K562 (cell line): ENCODE measurements at regions not wholly inside any gene's neighbourhood (a gene's known extent, or its start where the extent isn't known, plus 50 kb on each side); places are given as distances from the start of the nearest gene placed in this dataset.

Experiments
- ATAC-seq: fragments of 200-7000 bp; cut with Tn5 transposase; 3 replicates; pipeline ENCODE4 v1.9.1; 2020; ENCODE audit warnings: moderate library complexity
- BruUV-seq: library from RNA; stranded (reverse); fragments of 400-500 nt; replicated peaks from 2 replicates; lab custom pipeline; 2021; lab: Mats Ljungman, UMichigan
- CTCF ChIA-PET: fragments of 300-600 bp; formaldehyde crosslinking; extraction: SDS; loops from one replicate; lab custom pipeline; 2021; ENCODE audit warnings: low intra/inter-chr PET ratio; lab: Yijun Ruan, JAX
- POLR2A ChIA-PET: fragments of 300-600, 350-650 bp; sonication (Branson Sonifier 250); formaldehyde crosslinking; extraction: SDS; loops from one replicate; lab custom pipeline; 2021; ENCODE audit warnings: antibody characterized with exemption, inconsistent platforms; lab: Yijun Ruan, JAX
- DNase-seq, 4 experiments: peaks; one replicate each; pipeline versions ENCODE4 v3.0.0 to v3.0.0-alpha.2; 2011 to 2018; ENCODE audit warnings: low spot score in 3 of 4, mixed read lengths in 3 of 4; ENCODE audit errors: extremely low read depth in 1 of 4
- FAIRE-seq: peaks from 2 replicates; lab custom pipeline; 2011; peaks lifted over from hg19 to GRCh38; lab: Jason Lieb, UNC
- H2AFZ ChIP-seq: 2 replicates; pipeline ENCODE4 v1.6.0; 2011; ENCODE audit warnings: low read depth, low read length, control low read depth, inconsistent platforms
- H3K27ac ChIP-seq: fragments of 200-600 bp; 3 replicates; pipeline ENCODE4 v1.8.0; 2011; ENCODE audit warnings: low read depth, mild to moderate bottlenecking, control low read depth, inconsistent platforms, low read length, moderate library complexity, mixed read lengths; ENCODE audit errors: extremely low read depth
- H3K27me3 ChIP-seq, 2 experiments: fragments of 300-600 bp in 1 of 2; 2 replicates in 1 of 2; 3 replicates in 1 of 2; pipeline versions ENCODE4 v1.6.0 to v1.8.0; 2011; ENCODE audit warnings: inconsistent platforms in 2 of 2, low read length in 2 of 2, mild to moderate bottlenecking in 1 of 2, mixed read lengths in 1 of 2, moderate library complexity in 1 of 2; ENCODE audit not compliant: control insufficient read depth in 2 of 2, insufficient read depth in 2 of 2
- H3K36me3 ChIP-seq: fragments of 300-600 bp; 3 replicates; pipeline ENCODE4 v1.8.0; 2011; ENCODE audit warnings: mild to moderate bottlenecking, low read length, inconsistent platforms; ENCODE audit not compliant: control insufficient read depth, insufficient read depth
- H3K4me1 ChIP-seq, 2 experiments: fragments of 200-600 bp in 1 of 2; replicated peaks in 1 of 2; 2 replicates in 1 of 2; 3 replicates in 1 of 2; pipeline versions ENCODE4 v1.5.1 to v1.8.0; 2011; ENCODE audit warnings: inconsistent platforms in 2 of 2, low read length in 2 of 2, mild to moderate bottlenecking in 1 of 2, mixed read lengths in 1 of 2, moderate library complexity in 1 of 2; ENCODE audit not compliant: control insufficient read depth in 2 of 2, insufficient read depth in 2 of 2
- H3K4me2 ChIP-seq: 2 replicates; pipeline ENCODE4 v1.6.1; 2011; ENCODE audit warnings: low read length, control low read depth, inconsistent platforms, mixed read lengths; ENCODE audit not compliant: insufficient read depth
- H3K4me3 ChIP-seq: fragments of 200-600 bp; sonication (generic), shearing (Covaris generic); 2 replicates; pipeline ENCODE4 v1.5.1; 2016; ENCODE audit warnings: control low read depth, inconsistent platforms
- H3K79me2 ChIP-seq: fragments of 200-600 bp; 3 replicates; pipeline ENCODE4 v1.8.0; 2011; ENCODE audit warnings: low read length, inconsistent platforms; ENCODE audit not compliant: control insufficient read depth, insufficient read depth
- H3K9ac ChIP-seq, 2 experiments: 2 replicates each; pipeline versions ENCODE4 v1.6.0 to v1.6.1; 2011; ENCODE audit warnings: low read depth in 2 of 2, low read length in 2 of 2, control low read depth in 1 of 2, inconsistent platforms in 1 of 2, mild to moderate bottlenecking in 1 of 2, mixed read lengths in 1 of 2; ENCODE audit not compliant: insufficient read depth in 1 of 2
- H3K9me1 ChIP-seq: one replicate; pipeline ENCODE4 v1.6.0; 2011; ENCODE audit warnings: inconsistent platforms, mild to moderate bottlenecking, low read length, moderate library complexity; ENCODE audit not compliant: control insufficient read depth, insufficient read depth
- H3K9me3 ChIP-seq: replicated peaks from 2 replicates; pipeline ENCODE4 v1.5.1; 2011; ENCODE audit warnings: low read depth, low read length, inconsistent platforms; ENCODE audit not compliant: control insufficient read depth, insufficient read depth
- H4K20me1 ChIP-seq: replicated peaks from 2 replicates; pipeline ENCODE4 v1.6.1; 2011; ENCODE audit warnings: low read length, inconsistent platforms, mixed read lengths; ENCODE audit not compliant: control insufficient read depth, insufficient read depth
- ARID1B ChIP-seq: fragments of 450-650 bp; IDR thresholded peaks from 2 replicates; pipeline ENCODE4 v1.6.1; 2016; ENCODE audit warnings: antibody characterized with exemption, mild to moderate bottlenecking, inconsistent platforms
- CC2D1A ChIP-seq: fragments of 450-650 bp; IDR thresholded peaks from 2 replicates; pipeline ENCODE4 v1.6.1; 2017; ENCODE audit warnings: mild to moderate bottlenecking
- CEBPG ChIP-seq, 3 experiments: fragments of 200-800 bp in 1 of 3; sonication (Bioruptor generic) in 1 of 3; sonication (generic) in 1 of 3; formaldehyde crosslinking in 1 of 3; IDR thresholded peaks in 2 of 3; conservative IDR thresholded peaks in 1 of 3; 2 replicates each; pipeline versions ENCODE4 v1.6.1 to v1.8.0; 2016 to 2022; ENCODE audit warnings: missing compliant biosample characterization in 2 of 3, missing genetic modification characterization in 2 of 3, mild to moderate bottlenecking in 1 of 3, missing genetic modification reagents in 1 of 3
- CREM ChIP-seq: IDR thresholded peaks from 2 replicates; pipeline ENCODE4 v1.6.1; 2014; ENCODE audit warnings: antibody characterized with exemption, low read depth
- ETV1 ChIP-seq: fragments of 450-650 bp; conservative IDR thresholded peaks from 2 replicates; pipeline ENCODE4 v1.6.1; 2016; ENCODE audit warnings: missing genetic modification characterization, control low read depth, low read depth, missing compliant biosample characterization
- MTA1 ChIP-seq: fragments of 450-650 bp; IDR thresholded peaks from 2 replicates; pipeline ENCODE4 v1.6.1; 2017; ENCODE audit warnings: borderline replicate concordance
- SIX5 ChIP-seq, 2 experiments: IDR thresholded peaks; 2 replicates each; pipeline ENCODE4 v1.6.1; 2011; ENCODE audit warnings: low read length in 2 of 2, borderline replicate concordance in 1 of 2, low read depth in 1 of 2, mild to moderate bottlenecking in 1 of 2, moderate library complexity in 1 of 2; ENCODE audit not compliant: insufficient read depth in 1 of 2
- SMARCA4 ChIP-seq: fragments of 450-650 bp; IDR thresholded peaks from 2 replicates; pipeline ENCODE4 v1.6.1; 2016
- SMARCE1 ChIP-seq: fragments of 450-650 bp; IDR thresholded peaks from 2 replicates; pipeline ENCODE4 v1.7.1; 2016; ENCODE audit warnings: mild to moderate bottlenecking
- SPI1 ChIP-seq: IDR thresholded peaks from 2 replicates; pipeline ENCODE4 v1.6.1; 2011; ENCODE audit warnings: low read depth, low read length, control low read depth, borderline replicate concordance
- TAF1 ChIP-seq: IDR thresholded peaks from 2 replicates; pipeline ENCODE4 v1.6.1; 2011; ENCODE audit warnings: mild to moderate bottlenecking, low read length, moderate library complexity; ENCODE audit not compliant: insufficient read depth, control insufficient read depth, severe bottlenecking; ENCODE audit errors: extremely low read depth
- TAL1 ChIP-seq: fragments of 450-650 bp; IDR thresholded peaks from 2 replicates; pipeline ENCODE4 v1.6.1; 2016; ENCODE audit warnings: mild to moderate bottlenecking
- TRIM24 ChIP-seq, 2 experiments: fragments of 450-650 bp; IDR thresholded peaks; 2 replicates each; pipeline ENCODE4 v1.6.1; 2016
- WHSC1 ChIP-seq: IDR thresholded peaks from one replicate; pipeline ENCODE4 v1.6.1; 2012; ENCODE audit warnings: low read length, control low read depth, inconsistent platforms
- YBX1 ChIP-seq: fragments of 450-650 bp; IDR thresholded peaks from 2 replicates; pipeline ENCODE4 v1.7.1; 2016; ENCODE audit warnings: mild to moderate bottlenecking
- WGBS: fragments of 100-300 bp; shearing (Covaris generic); methylation state at CpG from one replicate; pipeline ENCODE4 v1.1.6; 2016; ENCODE audit warnings: low coverage, mixed read lengths; ENCODE audit not compliant: insufficient coverage; ENCODE audit errors: missing lambda C conversion rate; 5-methylcytosine and 5-hydroxymethylcytosine counted together
- in situ Hi-C: fragments of 300-500 bp; cut with MboI; formaldehyde crosslinking; loops from 4 replicates; pipeline ENCODE4 v1.15.0; 2018; ENCODE audit warnings: inconsistent platforms, mixed read lengths
- intact Hi-C: fragments of 100-400 bp; cut with micrococcal nuclease; formaldehyde crosslinking; loops from 2 replicates; pipeline ENCODE4 v1.14.2; 2022
- TF ChIP-seq, protein P1 (sequence below): fragments of 450-650 bp; IDR thresholded peaks from 2 replicates; pipeline ENCODE4 v1.6.1; 2017; ENCODE audit warnings: mild to moderate bottlenecking, moderate library complexity
- TF ChIP-seq, protein P2 (sequence below): sonication (generic); IDR thresholded peaks from 2 replicates; pipeline ENCODE4 v1.6.1; 2016
- TF ChIP-seq, protein P3 (sequence below), 2 experiments: fragments of 450-650 bp in 1 of 2; sonication (generic) in 1 of 2; formaldehyde crosslinking in 1 of 2; IDR thresholded peaks in 1 of 2; conservative IDR thresholded peaks in 1 of 2; 2 replicates each; pipeline versions ENCODE4 v1.6.1 to v1.8.1; 2016 to 2023; ENCODE audit warnings: mild to moderate bottlenecking in 2 of 2, moderate library complexity in 2 of 2, inconsistent platforms in 1 of 2, missing genetic modification reagents in 1 of 2
- TF ChIP-seq, protein P4 (sequence below): fragments of 250-450 bp; sonication (Bioruptor Pico); IDR thresholded peaks from 2 replicates; pipeline ENCODE4 v1.8.0; 2022; ENCODE audit warnings: inconsistent platforms

DNA sequence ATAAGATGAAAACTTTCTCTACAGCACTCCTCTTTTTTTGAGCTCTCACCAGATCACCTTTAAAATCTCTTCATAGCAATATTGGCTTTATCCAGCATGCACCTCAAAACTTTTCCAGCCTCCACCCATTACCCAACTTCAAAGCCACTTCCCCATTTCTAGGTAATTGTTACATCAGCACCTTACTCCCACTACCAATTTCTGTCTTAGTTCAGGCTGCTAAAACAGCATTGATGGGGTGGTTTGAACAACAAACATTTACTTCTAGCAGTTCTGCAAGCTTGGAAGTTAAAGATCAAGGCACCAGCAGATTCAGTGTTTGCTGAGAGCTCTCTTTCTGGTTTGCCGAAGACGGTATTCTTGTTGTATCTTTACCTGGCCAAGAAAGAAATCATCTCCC lies 114.0 kb upstream of the SLC39A10 start:
- peak; percentile 58 for ATAC-seq
- intact Hi-C loops = no loop called here
- CTCF ChIA-PET = no interaction called here
- no peak overlapping the region for H3K9ac ChIP-seq
- no peaks in the 10 kb centered on the region for H3K79me2 ChIP-seq
- POLR2A ChIA-PET = no interaction called here
- H3K27me3 ChIP-seq = no peaks in the 10 kb centered on the region
- H3K27ac ChIP-seq = no peak overlapping the region
- no peaks in the 10 kb centered on the region for H4K20me1 ChIP-seq
- H3K4me2 ChIP-seq = no peak overlapping the region
- no peak for DNase-seq
- 0 out of 5 replicates have a peak, but pooled peaks cover 0 to 2% of the 10 kb centered on the region in 2 experiments for H3K4me1 ChIP-seq
- peak overlapping the region; percentile 51; the same call in 1 of the 2 replicates for H2AFZ ChIP-seq
- peaks cover 2% of the 10 kb centered on the region; the same call in 1 of the 2 replicates for H3K9me3 ChIP-seq
- H3K4me3 ChIP-seq = no peak overlapping the region
- 86% methylated on average over 2 of the region's 2 CpGs for WGBS
- BruUV-seq = no TSS peak
- no peaks in the 10 kb centered on the region for H3K9me1 ChIP-seq
- in situ Hi-C loops = no loop called here
- H3K36me3 ChIP-seq = no peaks in the 10 kb centered on the region
- FAIRE-seq = no peak
- TF ChIP-seq, protein P1, sequence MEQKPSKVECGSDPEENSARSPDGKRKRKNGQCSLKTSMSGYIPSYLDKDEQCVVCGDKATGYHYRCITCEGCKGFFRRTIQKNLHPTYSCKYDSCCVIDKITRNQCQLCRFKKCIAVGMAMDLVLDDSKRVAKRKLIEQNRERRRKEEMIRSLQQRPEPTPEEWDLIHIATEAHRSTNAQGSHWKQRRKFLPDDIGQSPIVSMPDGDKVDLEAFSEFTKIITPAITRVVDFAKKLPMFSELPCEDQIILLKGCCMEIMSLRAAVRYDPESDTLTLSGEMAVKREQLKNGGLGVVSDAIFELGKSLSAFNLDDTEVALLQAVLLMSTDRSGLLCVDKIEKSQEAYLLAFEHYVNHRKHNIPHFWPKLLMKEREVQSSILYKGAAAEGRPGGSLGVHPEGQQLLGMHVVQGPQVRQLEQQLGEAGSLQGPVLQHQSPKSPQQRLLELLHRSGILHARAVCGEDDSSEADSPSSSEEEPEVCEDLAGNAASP = no peak
- no peak for TF ChIP-seq MTA1
- peak; percentile 15; the same call in 1 of the 2 replicates for TF ChIP-seq CREM
- no peak for TF ChIP-seq SIX5 (IDR thresholded peaks at IDR 0.05; ENCODE audit: borderline replicate concordance in 1 of 2, insufficient read depth in 1 of 2, low read depth in 1 of 2, low read length in 2 of 2)
- TF ChIP-seq, protein P2, sequence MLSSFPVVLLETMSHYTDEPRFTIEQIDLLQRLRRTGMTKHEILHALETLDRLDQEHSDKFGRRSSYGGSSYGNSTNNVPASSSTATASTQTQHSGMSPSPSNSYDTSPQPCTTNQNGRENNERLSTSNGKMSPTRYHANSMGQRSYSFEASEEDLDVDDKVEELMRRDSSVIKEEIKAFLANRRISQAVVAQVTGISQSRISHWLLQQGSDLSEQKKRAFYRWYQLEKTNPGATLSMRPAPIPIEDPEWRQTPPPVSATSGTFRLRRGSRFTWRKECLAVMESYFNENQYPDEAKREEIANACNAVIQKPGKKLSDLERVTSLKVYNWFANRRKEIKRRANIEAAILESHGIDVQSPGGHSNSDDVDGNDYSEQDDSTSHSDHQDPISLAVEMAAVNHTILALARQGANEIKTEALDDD = no peak
- peak; percentile 71; the same call in 1 of the 2 replicates for TF ChIP-seq CEBPG (CRISPR knock-in tag; IDR thresholded peaks at IDR 0.05)
- TF ChIP-seq CEBPG (tag; conservative IDR thresholded peaks at IDR 0.05 in 1 of 2, IDR thresholded peaks at IDR 0.05 in 1 of 2) = peak; percentile 42 to 66
- TF ChIP-seq SMARCE1 = peak; percentile 41; the same call in 1 of the 2 replicates
- no peak for TF ChIP-seq TAF1
- peak; percentile 19; the same call in 1 of the 2 replicates for TF ChIP-seq ARID1B
- TF ChIP-seq, protein P3, sequence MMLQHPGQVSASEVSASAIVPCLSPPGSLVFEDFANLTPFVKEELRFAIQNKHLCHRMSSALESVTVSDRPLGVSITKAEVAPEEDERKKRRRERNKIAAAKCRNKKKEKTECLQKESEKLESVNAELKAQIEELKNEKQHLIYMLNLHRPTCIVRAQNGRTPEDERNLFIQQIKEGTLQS (IDR thresholded peaks at IDR 0.05) = peak; percentile 33; the same call in 1 of the 2 replicates
- TF ChIP-seq, protein P3 (CRISPR knock-in tag; conservative IDR thresholded peaks at IDR 0.05) = no peak
- TF ChIP-seq TAL1 = no peak
- no peak for TF ChIP-seq ETV1 (tag)
- TF ChIP-seq WHSC1 = no peak
- no peak for TF ChIP-seq YBX1
- TF ChIP-seq SMARCA4 = 0 out of 2 replicates have a peak, but pooled peaks have one; percentile 24
- peak; percentile 49 to 50; a peak in 1 of 4 replicates for TF ChIP-seq TRIM24 (IDR thresholded peaks at IDR 0.05)
- TF ChIP-seq CC2D1A = no peak
- TF ChIP-seq, protein P4, sequence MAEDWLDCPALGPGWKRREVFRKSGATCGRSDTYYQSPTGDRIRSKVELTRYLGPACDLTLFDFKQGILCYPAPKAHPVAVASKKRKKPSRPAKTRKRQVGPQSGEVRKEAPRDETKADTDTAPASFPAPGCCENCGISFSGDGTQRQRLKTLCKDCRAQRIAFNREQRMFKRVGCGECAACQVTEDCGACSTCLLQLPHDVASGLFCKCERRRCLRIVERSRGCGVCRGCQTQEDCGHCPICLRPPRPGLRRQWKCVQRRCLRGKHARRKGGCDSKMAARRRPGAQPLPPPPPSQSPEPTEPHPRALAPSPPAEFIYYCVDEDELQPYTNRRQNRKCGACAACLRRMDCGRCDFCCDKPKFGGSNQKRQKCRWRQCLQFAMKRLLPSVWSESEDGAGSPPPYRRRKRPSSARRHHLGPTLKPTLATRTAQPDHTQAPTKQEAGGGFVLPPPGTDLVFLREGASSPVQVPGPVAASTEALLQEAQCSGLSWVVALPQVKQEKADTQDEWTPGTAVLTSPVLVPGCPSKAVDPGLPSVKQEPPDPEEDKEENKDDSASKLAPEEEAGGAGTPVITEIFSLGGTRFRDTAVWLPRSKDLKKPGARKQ (CRISPR knock-in tag) = no peak
- peak; percentile 96 for TF ChIP-seq SPI1
